Aorta (tissue), 5 donors: ENCODE measurements at regions not wholly inside any gene's neighbourhood (a gene's known extent, or its start where the extent isn't known, plus 50 kb on each side); places are given as distances from the start of the nearest gene placed in this dataset.

ENCODE experiments used
- ATAC-seq: fragments of 200-7000 bp; cut with Tn5 transposase; one replicate; pipeline ENCODE4 v1.9.1; 2022; ENCODE audit warnings: moderate library complexity; ENCODE audit not compliant: low FRiP score
- DNase-seq, 2 donors: peaks; one replicate each; pipeline ENCODE4 v3.0.0-alpha.2; 2020
- H3K27ac ChIP-seq, 2 donors: one replicate each; pipeline ENCODE4 v1.5.1; 2013; ENCODE audit warnings: low read length in 2 of 2, mild to moderate bottlenecking in 2 of 2, moderate library complexity in 2 of 2, control low read depth in 1 of 2, inconsistent platforms in 1 of 2, low read depth in 1 of 2
- H3K27me3 ChIP-seq, 2 donors: one replicate each; pipeline ENCODE4 v1.6.1; 2013; ENCODE audit warnings: control low read depth in 1 of 2, low read length in 1 of 2, mild to moderate bottlenecking in 1 of 2, moderate library complexity in 1 of 2; ENCODE audit not compliant: insufficient read depth in 2 of 2, control insufficient read depth in 1 of 2
- H3K36me3 ChIP-seq, 2 donors: one replicate each; pipeline ENCODE4 v1.6.1; 2013; ENCODE audit warnings: control low read depth in 1 of 2, low read length in 1 of 2, mild to moderate bottlenecking in 1 of 2; ENCODE audit not compliant: insufficient read depth in 2 of 2, control insufficient read depth in 1 of 2
- H3K4me1 ChIP-seq, 2 donors: one replicate each; pipeline ENCODE4 v1.6.1; 2013; ENCODE audit warnings: low read length in 2 of 2, control low read depth in 1 of 2, mild to moderate bottlenecking in 1 of 2, moderate library complexity in 1 of 2; ENCODE audit not compliant: insufficient read depth in 2 of 2, control insufficient read depth in 1 of 2
- H3K4me3 ChIP-seq, 2 donors: one replicate each; pipeline ENCODE4 v1.5.1; 2013; ENCODE audit warnings: low read length in 2 of 2, control low read depth in 1 of 2, mild to moderate bottlenecking in 1 of 2
- H3K9me3 ChIP-seq: one replicate; pipeline ENCODE4 v1.6.1; 2013; ENCODE audit warnings: mild to moderate bottlenecking, low read length; ENCODE audit not compliant: control insufficient read depth
- WGBS, 2 donors: extraction: QIAGEN DNeasy Blood & Tissue Kit; methylation state at CpG; one replicate each; pipeline ENCODE4 v1.1.7; 2013; 5-methylcytosine and 5-hydroxymethylcytosine counted together
- intact Hi-C, 2 donors: fragments of 100-400 bp; cut with DNase I; formaldehyde crosslinking; loops; one replicate each; pipeline versions ENCODE4 v1.14.2 to v1.15.0; 2022
- donor health status: healthy with polysubstance abuse.
- donor health status: Bipolar disorder and iron deficiency.
- donor health status: DM: no; HTN: no; CAD: no.
- donor health status: DM: no; HTN: no; CAD: no.
- donor health status: DM: yes; HTN: yes; CAD: no.

GRCh38 chr10:91713461-91714072 is 80.7 kb upstream of the PPP1R3C start:
- Histone ChIP-seq H3K4me3 (no peak overlapping the region), H3K27me3 (no peaks in the 10 kb centered on the region), H3K9me3 (no peaks in the 10 kb centered on the region), H3K4me1 (no peaks in the 10 kb centered on the region), H3K36me3 (no peaks in the 10 kb centered on the region), H3K27ac (no peak overlapping the region)
- ATAC-seq: no peak
- no peak for DNase-seq
- intact Hi-C loops: no loop called here
- WGBS, 2 donors: 90 to 96% methylated on average over 1 of the region's 1 CpG

GRCh38 chr10:91711885-91712680 is 79.2 kb upstream of the PPP1R3C start:
- H3K27ac ChIP-seq: no peak overlapping the region

GRCh38 chr10:91709394-91709798 is 76.5 kb upstream of the PPP1R3C start:
- ATAC-seq: no peak
- H3K36me3 ChIP-seq: no peaks in the 10 kb centered on the region
- no peaks in the 10 kb centered on the region for H3K27me3 ChIP-seq
- no peaks in the 10 kb centered on the region for H3K9me3 ChIP-seq
- H3K4me1 ChIP-seq: no peaks in the 10 kb centered on the region
- no peak overlapping the region for H3K4me3 ChIP-seq
- DNase-seq: no peak
- intact Hi-C loops: no loop called here
- WGBS, 2 donors: 10 to 17% methylated on average over 1 of the region's 1 CpG
- no peak overlapping the region for H3K27ac ChIP-seq

More at GRCh38 chr10:91711885-91712680, 79.2 kb upstream of the PPP1R3C start:
- DNase-seq (no peak), ATAC-seq (peak; percentile 22)
- Histone ChIP-seq H3K36me3 (no peaks in the 10 kb centered on the region), H3K27me3 (no peaks in the 10 kb centered on the region), H3K4me3 (no peak overlapping the region), H3K9me3 (no peaks in the 10 kb centered on the region), H3K4me1 (no peaks in the 10 kb centered on the region)
- intact Hi-C loops: no loop called here
- WGBS, 2 donors: 69 to 76% methylated on average over 4 of the region's 4 CpGs

- Histone ChIP-seq H3K27me3 (no peaks in the 10 kb centered on the region), H3K27ac (no peak overlapping the region), H3K9me3 (no peaks in the 10 kb centered on the region), H3K4me3 (no peak overlapping the region), H3K4me1 (no peaks in the 10 kb centered on the region), H3K36me3 (no peaks in the 10 kb centered on the region)
- no peak for ATAC-seq
- DNase-seq: no peak
- intact Hi-C loops: no loop called here
- WGBS, 2 donors: 91 to 92% methylated on average over 3 of the region's 3 CpGs
Measured at GRCh38 chr10:91708174-91708861, 75.4 kb upstream of the PPP1R3C start.

- DNase-seq: no peak
- Histone ChIP-seq H3K27me3 (no peaks in the 10 kb centered on the region), H3K36me3 (no peaks in the 10 kb centered on the region), H3K9me3 (no peaks in the 10 kb centered on the region), H3K4me3 (no peak overlapping the region), H3K4me1 (no peaks in the 10 kb centered on the region), H3K27ac (no peak overlapping the region)
- intact Hi-C loops: no loop called here
- 74 to 82% methylated on average over 3 of the region's 3 CpGs for WGBS, 2 donors
- no peak for ATAC-seq
Measured at GRCh38 chr10:91707236-91707635, 74.4 kb upstream of the PPP1R3C start.

- Histone ChIP-seq H3K27me3 (no peaks in the 10 kb centered on the region), H3K4me1 (no peaks in the 10 kb centered on the region), H3K27ac (no peak overlapping the region), H3K4me3 (no peak overlapping the region), H3K36me3 (no peaks in the 10 kb centered on the region), H3K9me3 (no peaks in the 10 kb centered on the region)
- DNase-seq: no peak
- peak; percentile 15 for ATAC-seq
- 60 to 68% methylated on average over 2 of the region's 2 CpGs for WGBS, 2 donors
- intact Hi-C loops: no loop called here
Measured at GRCh38 chr10:91705948-91706670, 73.2 kb upstream of the PPP1R3C start.

- Histone ChIP-seq H3K27ac (no peak overlapping the region), H3K4me1 (peaks cover 0 to 5% of the 10 kb centered on the region in 2 donors), H3K36me3 (no peaks in the 10 kb centered on the region), H3K4me3 (no peak overlapping the region), H3K9me3 (no peaks in the 10 kb centered on the region), H3K27me3 (no peaks in the 10 kb centered on the region)
- DNase-seq (no peak), ATAC-seq (no peak)
- intact Hi-C loops: no loop called here
- 80 to 84% methylated on average over 4 of the region's 4 CpGs for WGBS, 2 donors
Measured at GRCh38 chr10:91702620-91703019, 69.7 kb upstream of the PPP1R3C start.

GRCh38 chr10:91700788-91701444 is 68.0 kb upstream of the PPP1R3C start:
- Histone ChIP-seq H3K36me3 (no peaks in the 10 kb centered on the region), H3K27me3 (no peaks in the 10 kb centered on the region), H3K4me3 (no peak overlapping the region), H3K27ac (no peak overlapping the region), H3K9me3 (no peaks in the 10 kb centered on the region), H3K4me1 (peaks cover 0 to 5% of the 10 kb centered on the region in 2 donors)
- ATAC-seq (no peak), DNase-seq (no peak)
- intact Hi-C loops: no loop called here
- WGBS, 2 donors: 81 to 82% methylated on average over 5 of the region's 5 CpGs
